ENCODE measurements at regions not wholly inside any gene's neighbourhood (a gene's known extent, or its start where the extent isn't known, plus 50 kb on each side); places are given as distances from the start of the nearest gene placed in this dataset.
"Not testable (repeated sequence)": the region's sequence is repeated elsewhere in the genome, so short reads cannot be mapped to it uniquely, and the experiment has no call there.

DNA sequence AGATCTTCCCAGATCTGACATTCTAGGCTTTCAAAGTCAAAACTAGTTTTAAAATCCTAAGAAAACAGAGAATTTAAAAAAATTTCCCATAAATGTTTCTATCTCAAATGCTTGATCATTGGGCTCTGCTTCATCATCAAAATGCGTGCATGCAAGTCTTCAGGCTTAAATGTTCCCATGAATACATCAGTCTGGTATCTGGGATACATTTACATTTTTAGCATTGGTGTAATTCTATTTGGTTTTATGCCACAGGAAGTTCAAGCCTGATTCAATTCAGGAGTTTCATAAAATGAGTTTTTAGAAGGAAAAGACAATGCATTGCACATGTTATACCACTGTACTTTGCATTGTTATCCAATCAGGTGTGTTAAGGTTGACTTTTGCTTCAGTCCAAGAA, 336.4 kb downstream of the PCNX1 start:
- ATAC-seq: no peak
- peaks cover 56% of the 10 kb centered on the region for H3K4me1 Mint-ChIP-seq
- DNase-seq (ENCODE audit: low spot score in 2 of 2): no peak
- peaks cover 14% of the 10 kb centered on the region for H3K9me3 Mint-ChIP-seq
- H3K27ac Mint-ChIP-seq: no peak overlapping the region
- H3K36me3 Mint-ChIP-seq: no peaks in the 10 kb centered on the region
- no peak overlapping the region for H3K4me3 Mint-ChIP-seq

DNA sequence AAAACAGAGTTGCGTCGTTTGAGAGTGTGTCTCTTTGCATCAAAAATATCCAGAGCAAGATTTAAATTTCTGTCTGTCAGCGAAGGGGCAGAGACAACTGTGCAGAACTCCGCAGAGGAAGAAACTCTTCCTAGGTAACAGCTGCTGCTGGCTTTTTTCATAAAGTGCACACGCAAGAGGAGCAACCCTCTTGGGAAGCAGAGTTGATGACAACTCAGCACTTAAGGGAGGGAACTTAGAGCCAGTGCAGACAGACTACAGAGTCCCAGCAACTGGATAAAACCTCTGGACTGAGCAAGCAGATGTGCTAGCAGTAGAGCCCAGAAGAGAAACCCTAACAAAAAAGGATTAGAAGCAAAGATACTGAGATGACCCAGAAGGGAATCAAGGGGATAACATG, 337.1 kb downstream of the PCNX1 start:
- ATAC-seq (no peak), DNase-seq (ENCODE audit: low spot score in 2 of 2) (no peak)
- H3K4me1 Mint-ChIP-seq: peaks cover 56% of the 10 kb centered on the region
- H3K27ac Mint-ChIP-seq: no peak overlapping the region
- no peaks in the 10 kb centered on the region for H3K36me3 Mint-ChIP-seq
- no peak overlapping the region for H3K4me3 Mint-ChIP-seq
- H3K9me3 Mint-ChIP-seq: peaks cover 14% of the 10 kb centered on the region

- Mint-ChIP-seq H3K36me3 (no peaks in the 10 kb centered on the region), H3K4me1 (peaks cover 59% of the 10 kb centered on the region), H3K4me3 (peak overlapping the region; percentile 25), H3K27ac (peak overlapping the region; percentile 89), H3K9me3 (peaks cover 14% of the 10 kb centered on the region)
- DNase-seq (ENCODE audit: low spot score in 2 of 2) (no peak), ATAC-seq (peak; percentile 82)
These were observed 338.6 kb downstream of the PCNX1 start for GRCh38 chr14:71245659-71246361.

- no peaks in the 10 kb centered on the region for H3K36me3 Mint-ChIP-seq
- DNase-seq (ENCODE audit: low spot score in 2 of 2) (no peak), ATAC-seq (peak; percentile 43)
- peaks cover 59% of the 10 kb centered on the region for H3K4me1 Mint-ChIP-seq
- H3K4me3 Mint-ChIP-seq: peak overlapping the region; percentile 25
- H3K9me3 Mint-ChIP-seq: peaks cover 14% of the 10 kb centered on the region
- H3K27ac Mint-ChIP-seq: peak overlapping the region; percentile 89
These were observed 339.3 kb downstream of the PCNX1 start for GRCh38 chr14:71246539-71246938.

DNA sequence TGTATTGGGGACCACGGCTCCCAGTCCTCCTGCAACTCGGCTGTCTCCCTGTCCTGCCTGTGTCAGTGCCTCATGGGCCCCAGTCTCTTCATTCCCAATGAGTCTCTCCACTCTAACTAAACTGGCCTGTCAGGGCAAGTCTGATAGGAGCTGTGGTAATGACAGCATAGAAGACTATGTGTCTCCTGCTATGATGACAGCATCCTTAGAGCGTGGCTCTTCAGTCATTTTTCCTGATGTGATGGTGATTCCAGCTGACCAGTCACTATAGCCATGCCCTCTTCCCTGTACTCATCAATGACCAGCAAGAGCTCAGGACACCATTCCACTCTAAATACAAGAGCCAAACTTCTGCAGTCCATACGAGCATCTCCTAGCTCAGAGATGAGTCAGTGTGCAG, 339.8 kb downstream of the PCNX1 start:
- DNase-seq (ENCODE audit: low spot score in 2 of 2) (no peak), ATAC-seq (no peak)
- Mint-ChIP-seq H3K4me3 (peak overlapping the region; percentile 25), H3K4me1 (peaks cover 58% of the 10 kb centered on the region), H3K9me3 (peaks cover 14% of the 10 kb centered on the region), H3K27ac (peak overlapping the region; percentile 89), H3K36me3 (no peaks in the 10 kb centered on the region)

GRCh38 chr14:71248194-71248593, 340.9 kb downstream of the PCNX1 start:
- Mint-ChIP-seq H3K4me1 (peaks cover 53% of the 10 kb centered on the region), H3K36me3 (no peaks in the 10 kb centered on the region), H3K27ac (no peak overlapping the region), H3K9me3 (peaks cover 14% of the 10 kb centered on the region), H3K4me3 (no peak overlapping the region)
- ATAC-seq: no peak
- no peak for DNase-seq (ENCODE audit: low spot score in 2 of 2)

DNA sequence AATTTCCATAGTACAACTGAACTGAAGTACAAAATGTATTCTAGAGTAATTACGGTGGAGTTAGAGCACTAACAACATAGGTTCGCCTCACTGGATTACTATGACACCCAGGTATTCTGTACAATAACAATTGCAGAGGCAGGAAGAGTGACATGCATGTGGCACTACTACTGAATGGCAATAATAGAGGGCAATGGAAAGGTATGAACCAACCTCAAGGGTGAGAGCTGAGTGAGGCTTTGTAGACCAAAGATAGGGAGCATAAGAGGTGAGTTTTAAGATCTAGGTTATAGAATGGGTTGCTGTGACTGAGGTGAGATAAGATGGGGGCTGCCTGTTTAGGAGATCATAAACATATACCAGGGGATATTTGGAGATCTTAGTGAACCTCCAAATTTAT, 343.1 kb downstream of the PCNX1 start:
- peaks cover 14% of the 10 kb centered on the region for H3K9me3 Mint-ChIP-seq
- H3K36me3 Mint-ChIP-seq: no peaks in the 10 kb centered on the region
- no peak for DNase-seq (ENCODE audit: low spot score in 2 of 2)
- no peak for ATAC-seq
- no peak overlapping the region for H3K4me3 Mint-ChIP-seq
- peaks cover 44% of the 10 kb centered on the region for H3K4me1 Mint-ChIP-seq
- peak overlapping the region; percentile 58 for H3K27ac Mint-ChIP-seq

GRCh38 chr14:71250791-71251190, 343.5 kb downstream of the PCNX1 start:
- peaks cover 40% of the 10 kb centered on the region for H3K4me1 Mint-ChIP-seq
- no peak for ATAC-seq
- no peak for DNase-seq (ENCODE audit: low spot score in 2 of 2)
- peak overlapping the region; percentile 58 for H3K27ac Mint-ChIP-seq
- peaks cover 14% of the 10 kb centered on the region for H3K9me3 Mint-ChIP-seq
- H3K36me3 Mint-ChIP-seq: no peaks in the 10 kb centered on the region
- no peak overlapping the region for H3K4me3 Mint-ChIP-seq

DNA sequence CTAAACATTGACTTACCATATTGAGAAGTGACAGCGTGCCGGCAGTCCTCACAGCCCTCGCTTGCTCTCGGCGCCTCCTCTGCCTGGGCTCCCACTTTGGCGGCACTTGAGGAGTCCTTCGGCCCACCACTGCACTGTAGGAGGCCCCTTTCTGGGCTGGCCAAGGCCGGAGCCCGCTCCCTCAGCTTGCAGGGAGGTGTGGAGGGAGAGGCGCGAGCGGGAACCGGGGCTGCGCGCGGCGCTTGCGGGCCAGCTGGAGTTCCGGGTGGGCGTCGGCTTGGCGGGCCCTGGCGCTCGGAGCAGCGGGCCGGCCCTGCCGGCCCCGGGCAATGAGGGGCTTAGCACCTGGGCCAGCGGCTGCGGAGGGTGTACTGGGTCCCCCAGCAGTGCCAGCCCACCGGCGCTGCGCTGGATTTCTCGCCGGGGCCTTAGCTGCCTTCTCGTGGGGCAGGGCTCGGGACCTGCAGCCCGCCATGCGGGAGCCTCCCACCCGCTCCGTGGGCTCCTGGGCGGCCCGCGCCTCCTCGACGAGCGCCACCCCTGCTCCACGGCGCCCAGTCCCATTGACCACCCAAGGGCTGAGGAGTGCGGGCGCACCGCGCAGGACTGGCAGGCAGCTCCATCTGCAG, 346.9 kb downstream of the PCNX1 start:
- not testable (repeated sequence) for H3K36me3 Mint-ChIP-seq; DNase-seq (ENCODE audit: low spot score in 2 of 2); H3K27ac Mint-ChIP-seq; ATAC-seq; H3K9me3 Mint-ChIP-seq
- H3K4me3 Mint-ChIP-seq: peak overlapping the region; percentile 53
- H3K4me1 Mint-ChIP-seq: peaks cover 11% of the 10 kb centered on the region

DNA sequence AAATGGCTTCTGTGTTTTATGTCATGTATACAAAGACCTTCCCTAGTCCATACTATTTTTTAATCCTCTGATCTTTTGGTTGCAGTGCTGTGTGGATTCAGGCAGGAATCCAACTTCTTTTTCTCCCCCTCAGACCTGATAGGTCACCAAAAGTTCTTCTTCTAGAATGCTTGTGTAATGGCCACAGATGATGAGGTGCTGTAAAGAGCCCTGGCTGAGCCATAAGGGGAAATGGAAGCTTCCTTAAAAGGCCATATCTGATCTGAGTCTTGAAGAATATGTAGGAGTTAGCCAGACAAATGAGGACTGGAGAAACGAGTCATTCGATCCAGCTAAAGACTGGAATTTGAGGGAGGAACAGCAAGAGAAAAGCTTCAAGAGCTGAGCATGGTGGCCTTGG, 353.9 kb downstream of the PCNX1 start:
- DNase-seq (ENCODE audit: low spot score in 2 of 2) (no peak), ATAC-seq (no peak)
- H3K4me1 Mint-ChIP-seq: peaks cover 15% of the 10 kb centered on the region
- H3K36me3 Mint-ChIP-seq: no peaks in the 10 kb centered on the region
- H3K27ac Mint-ChIP-seq: no peak overlapping the region
- peaks cover 14% of the 10 kb centered on the region for H3K9me3 Mint-ChIP-seq
- H3K4me3 Mint-ChIP-seq: no peak overlapping the region

DNA sequence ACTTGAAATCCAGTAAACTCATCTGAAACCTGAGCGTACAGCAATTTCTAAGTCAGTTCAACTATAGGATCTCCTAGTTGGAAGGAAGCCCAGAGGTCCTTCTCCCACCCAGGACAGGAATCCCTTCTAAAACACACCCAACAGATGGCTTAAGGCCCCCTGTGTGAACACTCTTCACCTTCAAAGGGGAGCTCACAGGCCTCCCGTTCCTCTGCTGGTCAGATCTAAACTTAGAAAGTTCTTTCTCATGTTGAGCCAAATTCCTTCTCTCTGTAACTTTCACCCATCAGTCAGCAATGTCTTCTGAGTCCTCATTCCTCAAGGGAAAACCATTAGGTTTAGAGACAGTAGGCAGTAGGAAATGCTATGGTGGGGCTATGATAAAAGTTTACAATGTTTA, 355.2 kb downstream of the PCNX1 start:
- H3K9me3 Mint-ChIP-seq: peaks cover 14% of the 10 kb centered on the region
- no peak for ATAC-seq

GRCh38 chr14:71264260-71264659, 357.0 kb downstream of the PCNX1 start:
- Mint-ChIP-seq H3K9me3 (peaks cover 14% of the 10 kb centered on the region), H3K36me3 (no peaks in the 10 kb centered on the region), H3K27ac (no peak overlapping the region), H3K4me1 (peaks cover 36% of the 10 kb centered on the region), H3K4me3 (no peak overlapping the region)
- no peak for DNase-seq (ENCODE audit: low spot score in 2 of 2)
- ATAC-seq: no peak

More for the DNA sequence above, 355.2 kb downstream of the PCNX1 start:
- Mint-ChIP-seq H3K27ac (no peak overlapping the region), H3K4me3 (no peak overlapping the region), H3K4me1 (peaks cover 24% of the 10 kb centered on the region), H3K36me3 (no peaks in the 10 kb centered on the region)
- no peak for DNase-seq (ENCODE audit: low spot score in 2 of 2)

GRCh38 chr14:71267007-71267513, 359.8 kb downstream of the PCNX1 start:
- Mint-ChIP-seq H3K36me3 (no peaks in the 10 kb centered on the region), H3K27ac (peak overlapping the region; percentile 90), H3K4me3 (peak overlapping the region; percentile 59), H3K9me3 (peaks cover 13% of the 10 kb centered on the region), H3K4me1 (peaks cover 60% of the 10 kb centered on the region)
- ATAC-seq: peak; percentile 96
- peak; percentile 20 to 72 for DNase-seq (ENCODE audit: low spot score in 2 of 2)

GRCh38 chr14:71267691-71268090, 360.4 kb downstream of the PCNX1 start:
- Mint-ChIP-seq H3K9me3 (peaks cover 14% of the 10 kb centered on the region), H3K27ac (peak overlapping the region; percentile 90), H3K4me3 (peak overlapping the region; percentile 59), H3K36me3 (no peaks in the 10 kb centered on the region), H3K4me1 (peaks cover 65% of the 10 kb centered on the region)
- no peak for ATAC-seq
- no peak for DNase-seq (ENCODE audit: low spot score in 2 of 2)

GRCh38 chr14:71270111-71270510, 362.9 kb downstream of the PCNX1 start:
- no peak for DNase-seq (ENCODE audit: low spot score in 2 of 2)
- no peak for ATAC-seq
- Mint-ChIP-seq H3K4me3 (no peak overlapping the region), H3K36me3 (no peaks in the 10 kb centered on the region), H3K9me3 (peaks cover 12% of the 10 kb centered on the region), H3K27ac (no peak overlapping the region), H3K4me1 (peaks cover 61% of the 10 kb centered on the region)

All from stimulated activated effector memory CD8-positive, alpha-beta T cell treated with anti-CD3 and anti-CD28 coated beads, Interleukin-12 subunit alpha, Interleukin-12 subunit beta, amount 100 ng/mL, for 72 hours (primary cell).